ENCODE measurements at regions not wholly inside any gene's neighbourhood (a gene's known extent, or its start where the extent isn't known, plus 50 kb on each side); places are given as distances from the start of the nearest gene placed in this dataset.

GRCh38 chr2:240252191-240252871 is 111.9 kb upstream of the OTOS start:
- H3K9me3 Mint-ChIP-seq, result no peaks in the 10 kb centered on the region
- Histone ChIP-seq H3K27me3 (replicated peaks in 1 of 2; ENCODE audit: control insufficient read depth in 2 of 2, extremely low read depth in 1 of 2, insufficient read depth in 2 of 2, low read length in 1 of 2) (peaks cover 0 to 62% of the 10 kb centered on the region in 2 experiments), H3K27ac (ENCODE audit: low read length) (no peak overlapping the region), H3K4me3 (ENCODE audit: control insufficient read depth in 1 of 2, extremely low read depth in 1 of 2, low read length in 1 of 2) (no peak overlapping the region), H3K36me3 (ENCODE audit: control insufficient read depth in 2 of 2, extremely low read depth in 1 of 2, insufficient read depth in 1 of 2, low read length in 1 of 2) (no peaks in the 10 kb centered on the region), H3K4me1 (ENCODE audit: control insufficient read depth in 1 of 2, extremely low read depth in 1 of 2, insufficient read depth in 2 of 2, low read length in 2 of 2) (no peaks in the 10 kb centered on the region), H3K9me3 (no peaks in the 10 kb centered on the region)
- no peak for DNase-seq
- H3K4me1 Mint-ChIP-seq, result no peaks in the 10 kb centered on the region
- H3K27ac Mint-ChIP-seq, result no peak overlapping the region
- no peak overlapping the region for H3K4me3 Mint-ChIP-seq
- ChIA-PET CTCF (no interaction called here), POLR2A (no interaction called here)
- ATAC-seq (replicated peaks in 1 of 4), result no peak
- H3K36me3 Mint-ChIP-seq, result no peaks in the 10 kb centered on the region
- H3K27me3 Mint-ChIP-seq, result peaks cover 10 to 16% of the 10 kb centered on the region in 2 donors
- 78% methylated on average over 20 of the region's 20 CpGs for WGBS (ENCODE audit: insufficient coverage)

DNA sequence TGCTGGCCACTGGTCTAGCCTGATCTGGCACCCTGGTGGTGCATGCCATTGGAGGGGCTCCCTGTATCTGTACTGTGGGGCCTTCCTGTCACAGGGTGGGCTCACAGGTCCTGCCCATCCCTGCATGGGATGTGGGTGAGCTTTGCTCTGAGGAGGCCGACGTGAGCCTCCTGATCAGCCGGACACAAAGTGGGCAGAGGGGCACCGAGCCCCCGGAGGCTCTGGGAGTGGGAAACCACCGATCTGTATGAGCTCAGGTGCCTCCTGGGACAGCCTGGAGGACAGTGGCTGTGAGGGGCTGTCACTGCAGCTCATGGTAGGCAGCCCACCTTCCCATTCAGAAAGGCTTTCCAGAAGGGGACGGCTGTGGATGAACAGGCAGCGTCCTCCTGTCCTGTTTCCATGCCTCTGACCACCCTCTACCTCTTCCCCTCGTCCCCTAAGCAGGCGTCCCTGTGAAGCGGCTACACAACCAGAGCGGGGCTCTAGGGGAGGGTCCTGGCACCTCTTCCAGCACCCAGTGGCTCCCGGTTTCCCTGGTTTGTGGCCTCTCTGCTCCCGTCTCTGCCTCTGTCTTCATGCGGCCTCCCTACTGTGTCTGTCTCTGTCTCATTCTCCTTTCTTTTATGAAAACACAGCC is 112.5 kb upstream of the OTOS start:
- WGBS (ENCODE audit: insufficient coverage), result 75% methylated on average over 15 of the region's 15 CpGs
- H3K27ac Mint-ChIP-seq, result no peak overlapping the region
- no peaks in the 10 kb centered on the region for H3K9me3 Mint-ChIP-seq
- no peak overlapping the region for H3K4me3 Mint-ChIP-seq
- no peaks in the 10 kb centered on the region for H3K4me1 ChIP-seq (ENCODE audit: control insufficient read depth in 1 of 2, extremely low read depth in 1 of 2, insufficient read depth in 2 of 2, low read length in 2 of 2)
- no peaks in the 10 kb centered on the region for H3K36me3 Mint-ChIP-seq
- H3K27me3 ChIP-seq (replicated peaks in 1 of 2; ENCODE audit: control insufficient read depth in 2 of 2, extremely low read depth in 1 of 2, insufficient read depth in 2 of 2, low read length in 1 of 2), result peaks cover 0 to 61% of the 10 kb centered on the region in 2 experiments
- ChIA-PET POLR2A (no interaction called here), CTCF (no interaction called here)
- peaks cover 10 to 15% of the 10 kb centered on the region in 2 donors for H3K27me3 Mint-ChIP-seq
- H3K36me3 ChIP-seq (ENCODE audit: control insufficient read depth in 2 of 2, extremely low read depth in 1 of 2, insufficient read depth in 1 of 2, low read length in 1 of 2), result no peaks in the 10 kb centered on the region
- peak in 1 of 35 experiments; percentile 10 for DNase-seq
- H3K27ac ChIP-seq (ENCODE audit: low read length), result no peak overlapping the region
- no peaks in the 10 kb centered on the region for H3K4me1 Mint-ChIP-seq
- H3K4me3 ChIP-seq (ENCODE audit: control insufficient read depth in 1 of 2, extremely low read depth in 1 of 2, low read length in 1 of 2), result no peak overlapping the region
- no peak for ATAC-seq (replicated peaks in 1 of 4)
- H3K9me3 ChIP-seq, result no peaks in the 10 kb centered on the region

- Histone ChIP-seq H3K9me3 (no peaks in the 10 kb centered on the region), H3K4me3 (ENCODE audit: control insufficient read depth in 1 of 2, extremely low read depth in 1 of 2, low read length in 1 of 2) (no peak overlapping the region), H3K27ac (ENCODE audit: low read length) (no peak overlapping the region), H3K36me3 (ENCODE audit: control insufficient read depth in 2 of 2, extremely low read depth in 1 of 2, insufficient read depth in 1 of 2, low read length in 1 of 2) (no peaks in the 10 kb centered on the region), H3K4me1 (ENCODE audit: control insufficient read depth in 1 of 2, extremely low read depth in 1 of 2, insufficient read depth in 2 of 2, low read length in 2 of 2) (no peaks in the 10 kb centered on the region), H3K27me3 (replicated peaks in 1 of 2; ENCODE audit: control insufficient read depth in 2 of 2, extremely low read depth in 1 of 2, insufficient read depth in 2 of 2, low read length in 1 of 2) (peaks cover 0 to 59% of the 10 kb centered on the region in 2 experiments)
- no peaks in the 10 kb centered on the region for H3K36me3 Mint-ChIP-seq
- H3K9me3 Mint-ChIP-seq, result no peaks in the 10 kb centered on the region
- WGBS (ENCODE audit: insufficient coverage), result 65% methylated on average over 5 of the region's 10 CpGs
- ATAC-seq (replicated peaks in 1 of 4), result no peak
- no peak overlapping the region for H3K27ac Mint-ChIP-seq
- H3K4me1 Mint-ChIP-seq, result no peaks in the 10 kb centered on the region
- peaks cover 10 to 15% of the 10 kb centered on the region in 2 donors for H3K27me3 Mint-ChIP-seq
- ChIA-PET CTCF (no interaction called here), POLR2A (no interaction called here)
- H3K4me3 Mint-ChIP-seq, result no peak overlapping the region
- no peak for DNase-seq
Observed at GRCh38 chr2:240253583-240254145, 113.2 kb upstream of the OTOS start.

GRCh38 chr2:240254337-240255164 is 114.1 kb upstream of the OTOS start:
- no peak for ATAC-seq (replicated peaks in 1 of 4)

DNA sequence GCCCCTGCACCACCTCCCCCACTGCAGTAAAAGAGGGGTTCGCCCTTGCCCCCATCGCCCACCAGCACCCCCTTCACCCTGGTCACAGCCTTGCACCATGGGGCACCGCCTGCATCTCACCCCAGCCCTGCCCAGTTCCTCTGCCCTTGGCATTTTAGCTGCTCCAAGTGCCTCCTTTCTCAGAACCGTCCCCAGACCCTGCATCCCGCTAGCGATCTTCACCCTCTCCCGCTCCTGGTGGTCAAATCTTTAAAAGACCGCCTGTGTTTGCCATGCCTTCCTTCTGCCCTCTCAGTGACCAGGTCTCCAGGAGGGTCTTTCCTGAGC is 114.7 kb upstream of the OTOS start:
- Histone ChIP-seq H3K27me3 (replicated peaks in 1 of 2; ENCODE audit: control insufficient read depth in 2 of 2, extremely low read depth in 1 of 2, insufficient read depth in 2 of 2, low read length in 1 of 2) (peaks cover 0 to 47% of the 10 kb centered on the region in 2 experiments), H3K27ac (ENCODE audit: low read length) (no peak overlapping the region), H3K9me3 (no peaks in the 10 kb centered on the region), H3K4me1 (ENCODE audit: control insufficient read depth in 1 of 2, extremely low read depth in 1 of 2, insufficient read depth in 2 of 2, low read length in 2 of 2) (no peaks in the 10 kb centered on the region), H3K4me3 (ENCODE audit: control insufficient read depth in 1 of 2, extremely low read depth in 1 of 2, low read length in 1 of 2) (no peak overlapping the region), H3K36me3 (ENCODE audit: control insufficient read depth in 2 of 2, extremely low read depth in 1 of 2, insufficient read depth in 1 of 2, low read length in 1 of 2) (no peaks in the 10 kb centered on the region)
- ChIA-PET POLR2A (no interaction called here), CTCF (no interaction called here)
- Mint-ChIP-seq H3K36me3 (no peaks in the 10 kb centered on the region), H3K27ac (no peak overlapping the region), H3K27me3 (peaks cover 6 to 10% of the 10 kb centered on the region in 2 donors), H3K4me3 (no peak overlapping the region), H3K4me1 (no peaks in the 10 kb centered on the region), H3K9me3 (no peaks in the 10 kb centered on the region)
- 82% methylated on average over 8 of the region's 8 CpGs for WGBS (ENCODE audit: insufficient coverage)
- ATAC-seq (replicated peaks in 1 of 4) (no peak), DNase-seq (peak in 1 of 35 experiments; percentile 9)

More at GRCh38 chr2:240254337-240255164, 114.1 kb upstream of the OTOS start:
- Mint-ChIP-seq H3K4me1 (no peaks in the 10 kb centered on the region), H3K27ac (no peak overlapping the region), H3K9me3 (no peaks in the 10 kb centered on the region), H3K36me3 (no peaks in the 10 kb centered on the region), H3K4me3 (no peak overlapping the region), H3K27me3 (peaks cover 10 to 11% of the 10 kb centered on the region in 2 donors)
- peaks cover 0 to 52% of the 10 kb centered on the region in 2 experiments for H3K27me3 ChIP-seq (replicated peaks in 1 of 2; ENCODE audit: control insufficient read depth in 2 of 2, extremely low read depth in 1 of 2, insufficient read depth in 2 of 2, low read length in 1 of 2)
- no peak overlapping the region for H3K27ac ChIP-seq (ENCODE audit: low read length)
- no peaks in the 10 kb centered on the region for H3K4me1 ChIP-seq (ENCODE audit: control insufficient read depth in 1 of 2, extremely low read depth in 1 of 2, insufficient read depth in 2 of 2, low read length in 2 of 2)
- WGBS (ENCODE audit: insufficient coverage), result 80% methylated on average over 11 of the region's 15 CpGs
- POLR2A ChIA-PET, result no interaction called here
- H3K9me3 ChIP-seq, result no peaks in the 10 kb centered on the region
- DNase-seq, result peak in 1 of 35 experiments; percentile 7
- no peak overlapping the region for H3K4me3 ChIP-seq (ENCODE audit: control insufficient read depth in 1 of 2, extremely low read depth in 1 of 2, low read length in 1 of 2)
- CTCF ChIA-PET, result no interaction called here
- H3K36me3 ChIP-seq (ENCODE audit: control insufficient read depth in 2 of 2, extremely low read depth in 1 of 2, insufficient read depth in 1 of 2, low read length in 1 of 2), result no peaks in the 10 kb centered on the region

DNA sequence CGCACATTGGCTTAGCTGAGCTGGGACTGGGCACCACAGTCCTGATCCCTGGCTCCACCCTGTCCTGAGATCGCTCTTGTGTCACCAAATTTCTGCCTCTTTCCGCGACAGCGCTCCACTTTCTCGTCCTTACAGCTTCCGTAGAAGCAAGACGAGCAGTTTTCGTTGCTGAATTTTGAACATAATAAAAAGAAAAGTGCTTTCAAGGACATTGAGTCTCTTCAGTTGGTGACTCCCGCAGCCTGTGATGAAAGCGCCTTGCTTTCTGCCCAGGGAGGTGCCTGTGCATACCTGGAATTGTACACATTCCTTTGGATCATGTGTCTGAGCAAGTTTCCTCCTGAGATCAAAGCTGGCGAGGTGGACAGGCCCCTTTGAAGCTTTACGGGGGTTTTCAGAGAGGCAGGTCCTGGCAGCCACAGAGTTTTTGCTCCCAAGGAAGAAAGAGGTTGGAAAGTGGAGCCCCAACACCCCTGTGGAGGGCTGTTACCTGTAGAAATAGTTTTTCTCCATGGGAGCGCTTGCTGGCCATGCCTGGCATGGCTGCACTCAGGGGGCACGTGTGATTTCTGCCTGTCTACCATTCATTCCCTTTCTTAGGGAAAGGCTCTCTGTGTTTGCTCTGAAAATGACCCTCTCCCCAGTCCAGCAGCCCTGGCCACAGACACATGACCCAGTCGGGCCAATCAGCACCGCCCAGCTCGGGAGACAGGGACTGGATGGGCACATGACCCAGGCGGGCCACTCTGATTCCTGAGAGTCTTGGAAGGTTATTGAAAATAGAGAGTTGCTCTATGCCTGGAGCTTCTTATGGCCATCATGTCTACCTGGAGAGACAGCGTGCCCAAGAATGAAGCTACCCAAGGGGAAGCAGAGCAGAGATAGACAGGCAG is 115.6 kb upstream of the OTOS start:
- DNase-seq (no peak), ATAC-seq (replicated peaks in 1 of 4) (no peak)
- 74% methylated on average over 16 of the region's 20 CpGs for WGBS (ENCODE audit: insufficient coverage)
- Mint-ChIP-seq H3K4me3 (no peak overlapping the region), H3K27me3 (peaks cover 6 to 10% of the 10 kb centered on the region in 2 donors), H3K9me3 (no peaks in the 10 kb centered on the region), H3K36me3 (no peaks in the 10 kb centered on the region), H3K4me1 (no peaks in the 10 kb centered on the region), H3K27ac (no peak overlapping the region)
- H3K27ac ChIP-seq (ENCODE audit: low read length), result no peak overlapping the region
- no peaks in the 10 kb centered on the region for H3K36me3 ChIP-seq (ENCODE audit: control insufficient read depth in 2 of 2, extremely low read depth in 1 of 2, insufficient read depth in 1 of 2, low read length in 1 of 2)
- H3K4me1 ChIP-seq (ENCODE audit: control insufficient read depth in 1 of 2, extremely low read depth in 1 of 2, insufficient read depth in 2 of 2, low read length in 2 of 2), result no peaks in the 10 kb centered on the region
- POLR2A ChIA-PET, result no interaction called here
- H3K27me3 ChIP-seq (replicated peaks in 1 of 2; ENCODE audit: control insufficient read depth in 2 of 2, extremely low read depth in 1 of 2, insufficient read depth in 2 of 2, low read length in 1 of 2), result peaks cover 0 to 39% of the 10 kb centered on the region in 2 experiments
- H3K4me3 ChIP-seq (ENCODE audit: control insufficient read depth in 1 of 2, extremely low read depth in 1 of 2, low read length in 1 of 2), result no peak overlapping the region
- CTCF ChIA-PET, result no interaction called here
- H3K9me3 ChIP-seq, result no peaks in the 10 kb centered on the region
